ENCODE measurements at regions not wholly inside any gene's neighbourhood (a gene's known extent, or its start where the extent isn't known, plus 50 kb on each side); places are given as distances from the start of the nearest gene placed in this dataset.
"Not testable (repeated sequence)": the region's sequence is repeated elsewhere in the genome, so short reads cannot be mapped to it uniquely, and the experiment has no call there.

DNA sequence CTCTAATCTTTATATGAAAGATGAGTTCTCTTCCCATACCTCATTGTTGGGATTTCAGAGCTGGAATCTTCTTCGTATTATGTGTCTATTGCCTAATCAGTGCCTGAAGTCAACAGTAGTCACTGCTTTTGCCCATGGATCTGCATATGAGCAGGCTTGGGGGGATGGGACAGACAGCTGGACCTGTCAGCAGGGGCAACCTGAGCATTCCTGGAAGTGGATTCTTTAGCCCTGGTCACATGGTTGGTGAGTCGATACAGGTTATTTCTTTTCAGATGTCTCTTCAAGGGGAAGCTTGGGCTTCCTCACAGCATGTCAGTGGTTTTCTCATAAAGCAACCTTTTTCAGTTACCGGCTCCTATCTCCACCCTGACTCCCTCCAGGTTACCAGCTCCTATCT, 97.3 kb upstream of the RBM19 start:
- ChIA-PET POLR2A (no interaction called here), CTCF (no interaction called here)
- H2AFZ ChIP-seq (ENCODE audit: low read depth, low read length), result no peak overlapping the region
- FAIRE-seq (no peak), DNase-seq (ENCODE audit: low read depth, low spot score) (no peak)
- H3K36me3 ChIP-seq (ENCODE audit: control insufficient read depth in 2 of 2, extremely low read depth in 1 of 2, insufficient read depth in 2 of 2, low read length in 2 of 2), result no peaks in the 10 kb centered on the region
- H3K4me2 ChIP-seq (ENCODE audit: insufficient read depth, low read length), result no peak overlapping the region
- no peaks in the 10 kb centered on the region for H3K9me1 ChIP-seq (replicated peaks; ENCODE audit: control insufficient read depth, extremely low read depth, insufficient read depth, low read length)
- no TSS peak for BruUV-seq (replicated peaks)
- no peak overlapping the region for H3K9ac ChIP-seq (replicated peaks; ENCODE audit: extremely low read depth, insufficient read depth, low read length)
- H3K27me3 ChIP-seq (ENCODE audit: control insufficient read depth in 2 of 2, insufficient read depth in 2 of 2, low read length in 2 of 2), result no peaks in the 10 kb centered on the region
- no peaks in the 10 kb centered on the region for H3K4me1 ChIP-seq (ENCODE audit: control insufficient read depth, extremely low read depth, insufficient read depth, low read length)
- no peaks in the 10 kb centered on the region for H3K79me2 ChIP-seq (ENCODE audit: control insufficient read depth, insufficient read depth, low read length)
- no peak overlapping the region for H3K27ac ChIP-seq (ENCODE audit: insufficient read depth, low read depth, low read length)
- TF ChIP-seq FOS (IDR thresholded peaks at IDR 0.05; ENCODE audit: borderline replicate concordance, insufficient read depth, low read length) (no peak), GATA2 (IDR thresholded peaks at IDR 0.05; ENCODE audit: insufficient read depth, insufficient read length, low read depth, low read length) (no peak), POLR2A (IDR thresholded peaks at IDR 0.05; ENCODE audit: low read depth, low read length) (no peak), JUN (IDR thresholded peaks at IDR 0.05; ENCODE audit: borderline replicate concordance, insufficient read depth, insufficient read length, low read depth) (no peak), MYC (IDR thresholded peaks at IDR 0.05; ENCODE audit: low read depth, low read length) (no peak), POLR2AphosphoS5 (IDR thresholded peaks at IDR 0.05; ENCODE audit: insufficient read depth, low read depth, low read length) (no peak), EZH2 (IDR thresholded peaks at IDR 0.05; ENCODE audit: borderline replicate concordance, low read depth, low read length, severe bottlenecking) (no peak)
- TF ChIP-seq, protein P1, sequence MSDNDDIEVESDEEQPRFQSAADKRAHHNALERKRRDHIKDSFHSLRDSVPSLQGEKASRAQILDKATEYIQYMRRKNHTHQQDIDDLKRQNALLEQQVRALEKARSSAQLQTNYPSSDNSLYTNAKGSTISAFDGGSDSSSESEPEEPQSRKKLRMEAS (IDR thresholded peaks at IDR 0.05; ENCODE audit: insufficient read depth, insufficient read length), result no peak
- TF ChIP-seq, protein P2, sequence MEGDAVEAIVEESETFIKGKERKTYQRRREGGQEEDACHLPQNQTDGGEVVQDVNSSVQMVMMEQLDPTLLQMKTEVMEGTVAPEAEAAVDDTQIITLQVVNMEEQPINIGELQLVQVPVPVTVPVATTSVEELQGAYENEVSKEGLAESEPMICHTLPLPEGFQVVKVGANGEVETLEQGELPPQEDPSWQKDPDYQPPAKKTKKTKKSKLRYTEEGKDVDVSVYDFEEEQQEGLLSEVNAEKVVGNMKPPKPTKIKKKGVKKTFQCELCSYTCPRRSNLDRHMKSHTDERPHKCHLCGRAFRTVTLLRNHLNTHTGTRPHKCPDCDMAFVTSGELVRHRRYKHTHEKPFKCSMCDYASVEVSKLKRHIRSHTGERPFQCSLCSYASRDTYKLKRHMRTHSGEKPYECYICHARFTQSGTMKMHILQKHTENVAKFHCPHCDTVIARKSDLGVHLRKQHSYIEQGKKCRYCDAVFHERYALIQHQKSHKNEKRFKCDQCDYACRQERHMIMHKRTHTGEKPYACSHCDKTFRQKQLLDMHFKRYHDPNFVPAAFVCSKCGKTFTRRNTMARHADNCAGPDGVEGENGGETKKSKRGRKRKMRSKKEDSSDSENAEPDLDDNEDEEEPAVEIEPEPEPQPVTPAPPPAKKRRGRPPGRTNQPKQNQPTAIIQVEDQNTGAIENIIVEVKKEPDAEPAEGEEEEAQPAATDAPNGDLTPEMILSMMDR (IDR thresholded peaks at IDR 0.05; ENCODE audit: extremely low read depth in 1 of 2, insufficient read depth in 1 of 2, low read depth in 1 of 2, low read length in 2 of 2), result no peak
- H4K20me1 ChIP-seq (replicated peaks; ENCODE audit: control insufficient read depth, extremely low read depth, insufficient read depth, low read length), result no peaks in the 10 kb centered on the region
- dilution Hi-C loops (cut with MboI; ENCODE audit: extremely low pct_ligation_motif_present, low sequenced_read_pairs) (no loop called here), intact Hi-C loops (cut with micrococcal nuclease) (no loop called here)
- H3K9me3 ChIP-seq (replicated peaks; ENCODE audit: control insufficient read depth, insufficient read depth, low read length), result peaks cover 2% of the 10 kb centered on the region
- no peak overlapping the region for H3K4me3 ChIP-seq (replicated peaks in 1 of 3; ENCODE audit: insufficient read depth in 1 of 3, low read depth in 1 of 3, low read length in 3 of 3)

DNA sequence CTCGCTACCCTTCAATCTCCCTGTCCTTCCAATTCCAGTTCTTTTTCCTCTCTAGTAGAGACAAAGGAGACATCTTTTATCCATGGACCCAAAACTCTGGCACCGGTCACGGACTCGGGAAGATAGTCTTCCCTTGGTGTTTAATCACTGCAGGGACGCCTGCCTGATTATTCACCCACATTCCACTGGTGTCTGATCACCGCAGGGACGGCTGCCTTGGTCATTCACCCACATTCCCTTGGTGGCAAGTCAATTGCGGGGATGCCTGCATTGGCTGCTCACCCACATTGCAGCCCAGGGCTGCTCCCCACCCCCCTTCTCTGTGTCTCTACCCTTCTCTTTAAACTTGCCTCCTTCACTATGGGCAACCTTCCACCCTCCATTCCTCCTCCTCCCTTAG, 90.2 kb upstream of the RBM19 start:
- H3K9me1 ChIP-seq (replicated peaks; ENCODE audit: control insufficient read depth, extremely low read depth, insufficient read depth, low read length); H3K27ac ChIP-seq (ENCODE audit: insufficient read depth, low read depth, low read length); POLR2A ChIA-PET; H3K4me1 ChIP-seq (ENCODE audit: control insufficient read depth, extremely low read depth, insufficient read depth, low read length); H2AFZ ChIP-seq (ENCODE audit: low read depth, low read length); H4K20me1 ChIP-seq (replicated peaks; ENCODE audit: control insufficient read depth, extremely low read depth, insufficient read depth, low read length); H3K9ac ChIP-seq (replicated peaks; ENCODE audit: extremely low read depth, insufficient read depth, low read length); FAIRE-seq; BruUV-seq (replicated peaks); H3K4me3 ChIP-seq (replicated peaks in 1 of 3; ENCODE audit: insufficient read depth in 1 of 3, low read depth in 1 of 3, low read length in 3 of 3); H3K79me2 ChIP-seq (ENCODE audit: control insufficient read depth, insufficient read depth, low read length); DNase-seq (ENCODE audit: low read depth, low spot score); H3K36me3 ChIP-seq (ENCODE audit: control insufficient read depth in 2 of 2, extremely low read depth in 1 of 2, insufficient read depth in 2 of 2, low read length in 2 of 2); H3K27me3 ChIP-seq (ENCODE audit: control insufficient read depth in 2 of 2, insufficient read depth in 2 of 2, low read length in 2 of 2); H3K9me3 ChIP-seq (replicated peaks; ENCODE audit: control insufficient read depth, insufficient read depth, low read length); intact Hi-C loops (cut with micrococcal nuclease); dilution Hi-C loops (cut with MboI; ENCODE audit: extremely low pct_ligation_motif_present, low sequenced_read_pairs); CTCF ChIA-PET; H3K4me2 ChIP-seq (ENCODE audit: insufficient read depth, low read length): not testable (repeated sequence)

Data from endothelial cell of umbilical vein (primary cell).